Cardiac muscle cell (in vitro differentiated cells and primary cell): ENCODE measurements at regions not wholly inside any gene's neighbourhood (a gene's known extent, or its start where the extent isn't known, plus 50 kb on each side); places are given as distances from the start of the nearest gene placed in this dataset.

Source experiments
- DNase-seq, 2 donors: peaks; one replicate each; pipeline versions ENCODE4 v3.0.0 to v3.0.0-alpha.2; 2010 to 2017; ENCODE audit warnings: low read depth in 1 of 2, low spot score in 1 of 2
- H3K27ac ChIP-seq: fragments of 200-600 bp; sonication (generic); 2 replicates; pipeline ENCODE4 v1.5.1; 2016
- H3K27me3 ChIP-seq: fragments of 200-600 bp; sonication (generic); 2 replicates; pipeline ENCODE4 v1.6.0; 2016; ENCODE audit warnings: control low read depth
- H3K36me3 ChIP-seq: fragments of 200-600 bp; sonication (generic); 2 replicates; pipeline ENCODE4 v1.5.1; 2016; ENCODE audit warnings: control low read depth
- H3K4me1 ChIP-seq: fragments of 200-600 bp; sonication (generic); 2 replicates; pipeline ENCODE4 v1.8.1; 2017; ENCODE audit warnings: low read depth, mild to moderate bottlenecking, mixed run types
- H3K4me3 ChIP-seq: fragments of 200-600 bp; sonication (generic); 2 replicates; pipeline ENCODE4 v1.5.1; 2016; ENCODE audit warnings: mild to moderate bottlenecking
- H3K9me3 ChIP-seq: fragments of 200-600 bp; sonication (generic); 2 replicates; pipeline ENCODE4 v1.5.1; 2017; ENCODE audit warnings: low read depth, mild to moderate bottlenecking, control low read depth
- TF ChIP-seq, protein P1 (sequence below): IDR thresholded peaks from 2 replicates; pipeline ENCODE4 v1.5.1; 2012; ENCODE audit warnings: low read depth, mild to moderate bottlenecking, low read length

DNA sequence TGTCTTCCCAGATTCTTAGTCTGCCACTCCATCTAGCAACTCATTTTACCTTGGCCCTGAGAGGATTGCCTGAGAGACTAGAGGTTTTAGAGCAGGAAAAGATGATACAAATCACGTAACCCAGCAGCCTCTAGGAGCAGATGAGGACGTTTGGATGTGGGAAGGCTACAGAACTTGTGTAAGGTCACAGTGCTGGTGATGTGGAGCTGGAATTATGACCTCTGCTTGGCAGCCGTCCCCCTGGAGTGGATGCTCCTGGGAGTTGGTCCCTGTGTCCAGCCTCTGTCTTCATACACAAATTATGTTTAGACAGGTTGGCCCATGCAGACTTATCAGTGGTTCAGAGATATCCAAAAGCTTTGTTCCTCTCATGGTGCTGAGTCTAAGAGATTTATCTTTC is 499.0 kb downstream of the EBF1 start:
- Histone ChIP-seq H3K27ac (no peak overlapping the region), H3K36me3 (no peaks in the 10 kb centered on the region)
- DNase-seq, result no peak

DNA sequence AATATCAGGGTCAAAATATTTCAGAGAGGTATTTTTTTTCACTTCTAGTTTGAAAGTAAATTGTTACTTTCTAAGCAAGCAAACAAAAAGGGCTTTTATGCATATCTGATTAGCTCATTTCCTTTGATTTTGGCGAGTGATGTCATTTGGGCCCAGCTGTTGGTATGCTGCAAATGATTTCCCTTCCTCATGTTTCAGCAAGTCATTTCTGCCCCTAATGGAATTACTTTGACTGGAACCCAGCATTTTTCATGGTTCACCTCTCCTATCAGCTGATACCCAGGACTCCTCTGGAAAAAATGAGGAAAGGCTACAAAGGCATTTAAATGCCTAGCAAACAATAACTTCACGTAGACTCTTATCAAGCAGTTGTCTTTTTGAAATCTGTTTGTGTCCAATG is 500.6 kb downstream of the EBF1 start:
- H3K27me3 ChIP-seq, result no peaks in the 10 kb centered on the region
- no peak overlapping the region for H3K27ac ChIP-seq
- no peaks in the 10 kb centered on the region for H3K4me1 ChIP-seq
- no peaks in the 10 kb centered on the region for H3K36me3 ChIP-seq
- DNase-seq, result peak in 1 of 2 donors; percentile 50
- H3K4me3 ChIP-seq, result no peak overlapping the region
- TF ChIP-seq, protein P1, sequence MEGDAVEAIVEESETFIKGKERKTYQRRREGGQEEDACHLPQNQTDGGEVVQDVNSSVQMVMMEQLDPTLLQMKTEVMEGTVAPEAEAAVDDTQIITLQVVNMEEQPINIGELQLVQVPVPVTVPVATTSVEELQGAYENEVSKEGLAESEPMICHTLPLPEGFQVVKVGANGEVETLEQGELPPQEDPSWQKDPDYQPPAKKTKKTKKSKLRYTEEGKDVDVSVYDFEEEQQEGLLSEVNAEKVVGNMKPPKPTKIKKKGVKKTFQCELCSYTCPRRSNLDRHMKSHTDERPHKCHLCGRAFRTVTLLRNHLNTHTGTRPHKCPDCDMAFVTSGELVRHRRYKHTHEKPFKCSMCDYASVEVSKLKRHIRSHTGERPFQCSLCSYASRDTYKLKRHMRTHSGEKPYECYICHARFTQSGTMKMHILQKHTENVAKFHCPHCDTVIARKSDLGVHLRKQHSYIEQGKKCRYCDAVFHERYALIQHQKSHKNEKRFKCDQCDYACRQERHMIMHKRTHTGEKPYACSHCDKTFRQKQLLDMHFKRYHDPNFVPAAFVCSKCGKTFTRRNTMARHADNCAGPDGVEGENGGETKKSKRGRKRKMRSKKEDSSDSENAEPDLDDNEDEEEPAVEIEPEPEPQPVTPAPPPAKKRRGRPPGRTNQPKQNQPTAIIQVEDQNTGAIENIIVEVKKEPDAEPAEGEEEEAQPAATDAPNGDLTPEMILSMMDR, result no peak
- H3K9me3 ChIP-seq, result no peaks in the 10 kb centered on the region

More for the DNA sequence above, 499.0 kb downstream of the EBF1 start:
- Histone ChIP-seq H3K27me3 (no peaks in the 10 kb centered on the region), H3K4me3 (no peak overlapping the region), H3K4me1 (no peaks in the 10 kb centered on the region), H3K9me3 (no peaks in the 10 kb centered on the region)
- TF ChIP-seq, protein P1, result no peak

DNA sequence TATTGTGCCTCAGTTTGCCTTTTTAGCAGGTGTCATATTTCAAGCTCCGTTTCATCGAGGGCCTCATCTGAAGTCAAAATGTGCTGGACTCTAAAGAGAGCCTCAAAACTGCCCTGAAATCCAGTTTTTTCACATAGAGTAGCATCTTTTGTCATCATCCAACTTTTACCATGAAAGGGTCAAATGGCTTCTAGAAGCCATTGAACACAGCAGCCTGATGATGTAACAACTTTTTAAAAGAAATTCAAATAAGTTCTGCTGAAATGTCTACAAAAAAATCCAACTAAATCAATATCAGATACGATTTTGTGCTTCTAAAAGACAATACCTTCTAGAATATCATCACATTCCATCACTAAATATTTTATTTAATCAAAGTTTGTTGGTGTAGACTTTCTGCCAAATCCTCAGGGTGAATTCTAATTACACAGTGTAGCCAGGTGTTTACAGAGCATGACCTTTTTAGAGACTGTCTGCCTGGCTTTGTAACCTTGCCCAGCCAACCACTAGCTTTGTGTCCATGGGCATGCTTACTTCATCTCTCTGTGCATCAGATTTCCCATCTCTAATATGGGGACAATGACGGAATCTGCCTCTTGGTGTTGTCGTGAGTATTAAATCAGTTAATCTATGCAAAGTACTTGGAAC is 505.0 kb downstream of the EBF1 start:
- Histone ChIP-seq H3K4me3 (no peak overlapping the region), H3K27me3 (no peaks in the 10 kb centered on the region), H3K9me3 (no peaks in the 10 kb centered on the region), H3K27ac (no peak overlapping the region), H3K4me1 (peaks cover 3% of the 10 kb centered on the region), H3K36me3 (no peaks in the 10 kb centered on the region)
- TF ChIP-seq, protein P1, result no peak
- DNase-seq, result no peak

DNA sequence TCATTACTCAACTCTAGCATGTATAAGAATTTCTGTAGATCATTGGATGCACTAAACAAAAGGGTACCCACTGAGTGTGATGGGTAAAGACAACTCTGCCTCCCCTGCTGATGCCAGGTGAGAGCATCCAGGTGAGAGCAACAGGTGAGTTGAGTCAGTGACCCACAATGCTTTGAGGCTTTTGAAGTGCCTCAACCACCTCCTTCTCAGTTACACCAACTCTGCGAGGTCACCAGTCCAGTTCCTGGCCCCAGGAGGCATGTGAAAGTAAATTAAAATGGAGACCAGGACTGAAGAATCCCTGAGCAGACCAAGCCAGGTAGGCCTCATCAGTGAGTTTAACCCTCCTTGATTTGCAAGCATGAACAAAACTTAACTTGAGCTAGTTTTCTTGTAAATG is 505.8 kb downstream of the EBF1 start:
- no peak for DNase-seq
- Histone ChIP-seq H3K4me1 (peaks cover 3% of the 10 kb centered on the region), H3K9me3 (no peaks in the 10 kb centered on the region), H3K36me3 (no peaks in the 10 kb centered on the region), H3K27me3 (no peaks in the 10 kb centered on the region), H3K27ac (no peak overlapping the region), H3K4me3 (no peak overlapping the region)
- TF ChIP-seq, protein P1, result no peak

DNA sequence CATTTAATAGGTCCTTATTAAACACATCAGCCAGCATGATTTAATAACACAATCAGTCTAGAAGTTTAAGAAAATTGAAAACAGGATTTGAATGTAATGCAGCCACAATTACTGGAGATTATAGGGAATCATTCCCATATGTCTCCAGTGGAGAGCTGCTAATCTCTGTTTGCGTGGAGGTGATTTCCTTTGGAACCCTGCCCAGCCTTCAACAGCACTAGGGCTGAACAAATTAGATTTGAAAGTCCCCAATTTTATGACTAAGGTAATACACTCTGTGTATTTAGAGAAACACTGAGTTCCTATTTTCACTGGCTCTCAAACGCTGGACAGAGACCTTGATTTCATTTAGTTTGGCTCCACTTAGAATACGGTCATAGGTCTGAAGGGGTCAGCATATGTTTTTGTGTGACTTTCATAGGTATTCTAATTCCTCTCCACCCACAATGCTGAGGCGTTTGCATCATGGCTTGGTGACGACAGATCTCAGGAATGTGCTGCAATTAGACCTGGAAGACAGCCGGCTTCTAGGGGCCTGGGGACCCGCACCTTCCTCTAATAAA is 508.3 kb downstream of the EBF1 start:
- DNase-seq, result peak; percentile 17 to 60
- no peak overlapping the region for H3K27ac ChIP-seq
- no peaks in the 10 kb centered on the region for H3K27me3 ChIP-seq
- peaks cover 3% of the 10 kb centered on the region for H3K4me1 ChIP-seq
- no peaks in the 10 kb centered on the region for H3K9me3 ChIP-seq
- no peaks in the 10 kb centered on the region for H3K36me3 ChIP-seq
- TF ChIP-seq, protein P1, result no peak
- H3K4me3 ChIP-seq, result no peak overlapping the region
